Sigmoid colon (tissue), 6 donors: ENCODE measurements at regions not wholly inside any gene's neighbourhood (a gene's known extent, or its start where the extent isn't known, plus 50 kb on each side); places are given as distances from the start of the nearest gene placed in this dataset.
A peak's percentile ranks its signal among the peaks of the same experiment; 100 is the strongest.

ENCODE experiments used
- DNase-seq: peaks from one replicate; pipeline ENCODE4 v3.0.0-alpha.2; 2019
- H3K27ac ChIP-seq, 4 donors: fragments of 200-600 bp; sonication (generic); one replicate each; pipeline ENCODE4 v1.5.1; 2016 to 2019; ENCODE audit warnings: mild to moderate bottlenecking in 1 of 4
- H3K27me3 ChIP-seq, 3 donors: fragments of 200-600 bp; sonication (generic); one replicate each; pipeline ENCODE4 v1.5.1; 2019; ENCODE audit warnings: mild to moderate bottlenecking in 1 of 3
- H3K36me3 ChIP-seq, 4 donors: fragments of 200-600 bp; sonication (generic); one replicate each; pipeline ENCODE4 v1.5.1; 2016 to 2019
- H3K4me1 ChIP-seq, 4 donors: fragments of 200-600 bp; sonication (generic); one replicate each; pipeline ENCODE4 v1.5.1; 2017 to 2019
- H3K4me3 ChIP-seq, 4 donors: fragments of 200-600 bp; sonication (generic); one replicate each; pipeline ENCODE4 v1.5.1; 2017 to 2019; ENCODE audit warnings: mild to moderate bottlenecking in 2 of 4, moderate library complexity in 1 of 4
- H3K9me3 ChIP-seq, 4 donors: fragments of 200-600 bp in 3 of 4; sonication (generic) in 3 of 4; one replicate each; pipeline versions ENCODE4 v1.5.1 to v1.6.1; 2013 to 2019
- CTCF ChIP-seq, 4 experiments: fragments of 450-650 bp in 3 of 4; fragments of 200-600 bp in 1 of 4; IDR thresholded peaks; one replicate each; pipeline ENCODE4 v1.5.1; 2016 to 2019; ENCODE audit warnings: antibody characterized with exemption in 4 of 4, mild to moderate bottlenecking in 3 of 4, moderate library complexity in 2 of 4
- EP300 ChIP-seq, 4 donors: sonication (generic); formaldehyde crosslinking; IDR thresholded peaks; one replicate each; pipeline ENCODE4 v1.6.1; 2017; ENCODE audit warnings: antibody characterized with exemption in 4 of 4
- POLR2A ChIP-seq, 2 donors: fragments of 450-650 bp; IDR thresholded peaks; one replicate each; pipeline ENCODE4 v1.6.1; 2016; ENCODE audit warnings: antibody characterized with exemption in 2 of 2, mild to moderate bottlenecking in 2 of 2, moderate library complexity in 2 of 2
- POLR2AphosphoS5 ChIP-seq, 4 donors: sonication (generic); formaldehyde crosslinking; IDR thresholded peaks; one replicate each; pipeline ENCODE4 v1.6.1; 2017; ENCODE audit warnings: antibody characterized with exemption in 4 of 4
- WGBS, 2 donors: extraction: QIAGEN DNeasy Blood & Tissue Kit; methylation state at CpG; one replicate each; pipeline ENCODE4 v1.1.7; 2013; 5-methylcytosine and 5-hydroxymethylcytosine counted together
- intact Hi-C: fragments of 100-400 bp; cut with DNase I; formaldehyde crosslinking; loops from one replicate; pipeline ENCODE4 v1.15.1; 2023
- donor health status: healthy with polysubstance abuse.
- donor health status: healthy.

GRCh38 chr4:138572007-138572406 lies 329.9 kb upstream of the SLC7A11 start:
- TF ChIP-seq EP300 (IDR thresholded peaks at IDR 0.05) (no peak), POLR2AphosphoS5 (IDR thresholded peaks at IDR 0.05) (no peak), CTCF (IDR thresholded peaks at IDR 0.05) (no peak), POLR2A (IDR thresholded peaks at IDR 0.05) (no peak)
- Histone ChIP-seq H3K4me3 (no peak overlapping the region), H3K27me3 (no peaks in the 10 kb centered on the region), H3K4me1 (peaks cover 0 to 6% (median 0%) of the 10 kb centered on the region in 4 donors), H3K36me3 (no peaks in the 10 kb centered on the region), H3K27ac (no peak overlapping the region), H3K9me3 (peaks cover 0 to 7% (median 3%) of the 10 kb centered on the region in 4 donors)
- DNase-seq, result no peak
- intact Hi-C loops, result no loop called here
- WGBS, 2 donors, result 20 to 65% methylated on average over 2 of the region's 2 CpGs

GRCh38 chr4:138567696-138568095 lies 325.5 kb upstream of the SLC7A11 start:
- Histone ChIP-seq H3K9me3 (no peaks in the 10 kb centered on the region), H3K27ac (no peak overlapping the region), H3K4me3 (no peak overlapping the region), H3K27me3 (no peaks in the 10 kb centered on the region), H3K4me1 (no peaks in the 10 kb centered on the region), H3K36me3 (no peaks in the 10 kb centered on the region)
- DNase-seq, result no peak
- TF ChIP-seq EP300 (IDR thresholded peaks at IDR 0.05), result no peak
- no peak for TF ChIP-seq CTCF (IDR thresholded peaks at IDR 0.05)
- no peak for TF ChIP-seq POLR2AphosphoS5 (IDR thresholded peaks at IDR 0.05)
- TF ChIP-seq POLR2A (IDR thresholded peaks at IDR 0.05), result no peak
- intact Hi-C loops, result no loop called here
- WGBS, 2 donors, result 71 to 91% methylated on average over 3 of the region's 3 CpGs

- WGBS, 2 donors, result 93% methylated on average over 4 of the region's 4 CpGs
- no peak for DNase-seq
- no peaks in the 10 kb centered on the region for H3K9me3 ChIP-seq
- TF ChIP-seq CTCF (IDR thresholded peaks at IDR 0.05), result no peak
- no peak for TF ChIP-seq POLR2AphosphoS5 (IDR thresholded peaks at IDR 0.05)
- TF ChIP-seq POLR2A (IDR thresholded peaks at IDR 0.05), result no peak
- no peak for TF ChIP-seq EP300 (IDR thresholded peaks at IDR 0.05)
- no peaks in the 10 kb centered on the region for H3K27me3 ChIP-seq
- no peak overlapping the region for H3K27ac ChIP-seq
- H3K36me3 ChIP-seq, result no peaks in the 10 kb centered on the region
- no peaks in the 10 kb centered on the region for H3K4me1 ChIP-seq
- intact Hi-C loops, result no loop called here
- no peak overlapping the region for H3K4me3 ChIP-seq
These were observed 323.4 kb upstream of the SLC7A11 start for GRCh38 chr4:138565576-138565975.

GRCh38 chr4:138562544-138562991 lies 320.4 kb upstream of the SLC7A11 start:
- H3K27me3 ChIP-seq, result no peaks in the 10 kb centered on the region
- no peaks in the 10 kb centered on the region for H3K36me3 ChIP-seq
- no peaks in the 10 kb centered on the region for H3K4me1 ChIP-seq
- no peaks in the 10 kb centered on the region for H3K9me3 ChIP-seq
- no peak overlapping the region for H3K4me3 ChIP-seq
- H3K27ac ChIP-seq, result no peak overlapping the region
- intact Hi-C loops, result no loop called here
- WGBS, 2 donors, result 18 to 48% methylated on average over 1 of the region's 1 CpG
- DNase-seq, result no peak
- TF ChIP-seq CTCF (IDR thresholded peaks at IDR 0.05), result no peak
- TF ChIP-seq POLR2A (IDR thresholded peaks at IDR 0.05), result no peak
- TF ChIP-seq EP300 (IDR thresholded peaks at IDR 0.05), result no peak
- no peak for TF ChIP-seq POLR2AphosphoS5 (IDR thresholded peaks at IDR 0.05)

- DNase-seq, result peak; percentile 56
These were observed 319.8 kb upstream of the SLC7A11 start for GRCh38 chr4:138561906-138562305.

More at GRCh38 chr4:138561906-138562305, 319.8 kb upstream of the SLC7A11 start:
- intact Hi-C loops, result no loop called here
- H3K4me1 ChIP-seq, result no peaks in the 10 kb centered on the region
- H3K9me3 ChIP-seq, result no peaks in the 10 kb centered on the region
- 95 to 96% methylated on average over 18 of the region's 18 CpGs for WGBS, 2 donors
- H3K27me3 ChIP-seq, result no peaks in the 10 kb centered on the region
- no peak overlapping the region for H3K27ac ChIP-seq
- TF ChIP-seq POLR2A (IDR thresholded peaks at IDR 0.05) (no peak), POLR2AphosphoS5 (IDR thresholded peaks at IDR 0.05) (no peak), EP300 (IDR thresholded peaks at IDR 0.05) (no peak), CTCF (IDR thresholded peaks at IDR 0.05) (no peak)
- no peak overlapping the region for H3K4me3 ChIP-seq
- H3K36me3 ChIP-seq, result no peaks in the 10 kb centered on the region
